Amniotic epithelial cell (primary cell): ENCODE measurements at regions not wholly inside any gene's neighbourhood (a gene's known extent, or its start where the extent isn't known, plus 50 kb on each side); places are given as distances from the start of the nearest gene placed in this dataset.
A peak's percentile ranks its signal among the peaks of the same experiment; 100 is the strongest.

Source experiments
- DNase-seq: peaks from one replicate; pipeline ENCODE4 v3.0.0-alpha.2; 2010; ENCODE audit warnings: low read depth

DNA sequence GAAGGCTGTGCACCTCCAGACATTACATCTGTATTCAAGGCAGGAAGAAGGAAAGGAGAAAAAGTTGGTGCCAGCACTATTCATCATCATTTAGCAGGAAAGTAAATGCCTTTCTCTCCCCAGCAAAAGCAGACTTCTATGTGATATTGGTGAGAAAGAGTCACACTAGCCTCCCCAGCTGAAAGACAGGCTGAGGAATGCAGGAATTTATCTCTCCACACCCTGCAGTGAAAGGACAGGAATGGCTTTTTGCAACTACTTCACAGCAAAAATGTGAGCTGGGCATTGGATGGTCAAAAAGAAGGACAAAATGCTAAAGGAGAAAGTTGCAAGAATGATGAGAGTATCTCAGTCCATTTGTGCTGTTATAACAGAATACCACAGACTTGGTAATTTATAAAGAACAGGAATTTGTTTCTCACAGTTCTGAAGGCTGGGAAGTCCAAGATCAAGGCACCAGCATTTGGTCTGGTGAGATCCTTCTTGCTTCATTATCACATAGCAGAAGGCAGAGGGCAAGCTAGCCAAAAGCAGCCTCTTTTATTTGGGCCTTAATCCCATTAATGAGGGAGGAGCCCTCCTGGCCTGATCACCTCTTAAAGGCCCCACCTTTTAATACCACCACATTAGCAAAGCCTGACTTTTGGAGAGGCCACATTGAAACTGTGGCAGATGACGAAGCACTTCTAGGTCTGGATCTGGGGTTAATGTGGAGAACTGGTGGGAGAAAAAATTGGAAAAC is 388.1 kb upstream of the SLC14A2 start:
- DNase-seq, result no peak

DNA sequence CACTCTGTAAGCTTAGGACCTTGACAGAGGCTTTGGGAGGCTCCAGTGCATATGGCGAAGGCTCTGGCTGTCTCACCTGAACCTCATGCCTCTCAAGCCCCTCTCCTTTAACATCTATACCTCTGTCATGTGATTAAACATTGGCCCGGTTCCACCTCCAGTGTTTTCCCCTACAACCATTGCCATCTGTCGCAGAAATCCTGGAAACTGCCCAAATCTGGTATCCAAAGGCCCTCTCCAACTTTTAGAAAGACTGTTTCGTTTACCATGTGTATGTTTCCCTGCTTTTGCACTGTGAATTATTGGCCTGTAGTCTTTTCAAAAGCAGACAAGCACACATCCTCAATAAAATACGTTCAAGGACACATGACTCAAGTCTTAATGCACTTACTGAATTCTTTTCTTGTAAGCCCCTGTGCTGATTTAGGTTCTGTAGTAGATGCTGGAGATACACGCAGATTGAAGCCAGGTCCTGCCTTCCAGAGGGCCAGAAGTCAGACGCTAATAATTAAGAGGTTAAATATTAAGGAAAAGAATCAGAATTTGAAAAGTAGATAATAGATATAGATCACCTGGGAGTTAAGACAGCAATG is 386.4 kb upstream of the SLC14A2 start:
- peak; percentile 19 for DNase-seq

DNA sequence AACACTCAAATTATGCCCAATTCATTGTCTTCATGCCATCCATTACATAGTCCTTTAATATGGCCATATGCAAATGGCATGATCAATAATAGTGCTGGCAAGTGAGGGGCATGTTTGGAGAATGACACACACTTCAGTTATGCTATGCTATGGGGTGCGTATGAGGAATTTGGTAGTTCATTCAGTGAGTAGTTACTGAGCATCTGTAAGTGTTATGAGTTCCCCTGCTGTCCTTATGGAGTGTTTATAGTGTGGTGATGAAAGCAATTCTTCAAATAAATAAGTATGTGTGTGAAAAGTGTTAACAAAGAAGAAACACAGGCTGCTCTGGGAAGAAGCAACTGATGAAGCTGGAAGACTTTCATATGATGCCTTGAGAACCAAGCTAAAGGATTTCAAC is 383.7 kb upstream of the SLC14A2 start:
- DNase-seq, result no peak

DNA sequence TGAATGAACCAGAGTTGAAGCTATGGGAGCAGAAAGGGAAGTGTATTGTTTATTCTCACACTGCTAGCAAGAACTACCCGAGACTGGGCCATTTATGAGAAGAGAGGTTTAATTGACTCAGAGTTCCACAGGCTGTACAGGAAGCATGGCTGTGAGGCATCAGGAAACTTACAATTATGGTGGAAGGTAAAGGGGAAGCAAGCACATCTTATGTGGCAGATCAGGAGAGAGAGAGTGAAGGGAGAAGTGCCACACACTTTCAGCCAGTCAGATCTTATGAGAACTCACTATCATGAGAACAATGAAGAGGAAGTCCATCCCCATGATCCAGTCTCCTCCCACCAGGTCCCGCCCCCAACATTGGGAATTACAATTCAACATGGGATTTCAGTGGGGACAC is 383.2 kb upstream of the SLC14A2 start:
- no peak for DNase-seq

DNA sequence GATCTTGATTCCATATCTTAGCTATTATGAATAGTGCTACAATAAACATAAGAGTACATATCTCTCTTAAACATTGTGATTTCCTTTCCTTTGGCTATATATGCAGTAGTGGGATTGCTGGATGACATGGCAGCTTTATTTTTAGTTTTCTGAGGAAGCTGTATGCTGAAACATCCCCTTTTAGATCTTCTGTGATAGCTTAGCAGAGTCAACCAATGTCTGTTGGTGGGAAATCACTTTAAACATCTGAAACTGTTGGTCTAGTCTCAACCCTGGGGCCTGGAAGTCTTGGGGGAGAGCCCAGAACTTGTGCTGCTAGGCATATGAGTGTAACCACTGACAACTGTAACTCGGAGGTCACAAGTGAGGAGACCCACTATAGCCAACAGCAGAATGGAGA is 378.6 kb upstream of the SLC14A2 start:
- no peak for DNase-seq

DNA sequence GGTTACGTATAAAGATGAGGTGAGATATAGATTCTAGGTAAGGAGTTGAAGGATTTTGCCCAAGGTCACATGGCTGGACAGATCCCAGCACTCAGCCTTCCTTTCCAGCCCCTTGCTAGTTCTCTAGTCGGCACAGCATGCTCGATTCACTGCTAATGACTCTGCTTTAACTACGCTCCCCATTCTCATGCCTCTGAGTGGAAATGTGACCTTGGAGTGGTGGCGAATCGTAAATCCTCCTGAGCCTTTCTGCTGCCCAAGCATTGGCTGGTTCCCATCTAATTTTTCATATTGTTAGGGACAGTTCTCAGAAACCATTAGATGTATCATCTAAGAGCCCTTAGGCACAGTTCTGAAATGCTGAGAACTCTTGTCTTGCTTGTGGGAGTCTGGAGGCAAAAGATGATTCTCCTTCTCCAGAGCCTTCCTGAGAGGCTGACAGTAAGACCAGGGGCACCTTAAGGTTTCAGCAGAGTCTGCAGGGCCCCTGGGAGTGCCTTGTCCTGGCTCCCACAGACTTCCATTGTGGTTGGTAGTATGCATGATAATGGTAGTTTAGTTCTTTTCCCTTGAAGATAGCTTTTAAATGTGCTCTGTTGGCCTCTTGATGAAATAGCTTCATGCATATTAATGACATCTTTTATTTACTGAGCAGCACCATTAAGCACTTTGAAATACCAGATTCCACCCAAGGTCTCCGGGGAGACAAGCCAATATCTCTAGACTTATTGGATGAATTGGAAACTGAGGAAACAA is 377.8 kb upstream of the SLC14A2 start:
- DNase-seq, result no peak

DNA sequence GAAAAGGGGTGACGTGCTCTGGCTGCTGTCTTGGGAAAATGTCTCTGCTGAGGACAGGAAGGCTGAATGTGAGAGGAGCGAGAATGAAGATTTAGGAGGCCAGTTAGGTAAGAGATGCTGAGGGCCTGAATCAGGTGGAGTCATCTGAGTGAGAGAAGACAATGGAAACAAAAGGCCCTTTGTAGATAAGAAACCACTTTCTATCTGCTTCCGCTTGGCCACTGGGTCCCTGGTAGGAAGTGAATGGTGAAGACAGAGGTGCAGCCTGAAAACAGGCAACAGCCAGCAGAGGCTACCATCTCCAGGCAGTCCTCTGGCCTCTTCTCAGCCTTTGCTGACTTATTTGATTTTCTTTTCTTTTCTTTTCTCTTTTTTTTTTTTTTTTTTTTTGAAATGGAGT is 374.0 kb upstream of the SLC14A2 start:
- no peak for DNase-seq

DNA sequence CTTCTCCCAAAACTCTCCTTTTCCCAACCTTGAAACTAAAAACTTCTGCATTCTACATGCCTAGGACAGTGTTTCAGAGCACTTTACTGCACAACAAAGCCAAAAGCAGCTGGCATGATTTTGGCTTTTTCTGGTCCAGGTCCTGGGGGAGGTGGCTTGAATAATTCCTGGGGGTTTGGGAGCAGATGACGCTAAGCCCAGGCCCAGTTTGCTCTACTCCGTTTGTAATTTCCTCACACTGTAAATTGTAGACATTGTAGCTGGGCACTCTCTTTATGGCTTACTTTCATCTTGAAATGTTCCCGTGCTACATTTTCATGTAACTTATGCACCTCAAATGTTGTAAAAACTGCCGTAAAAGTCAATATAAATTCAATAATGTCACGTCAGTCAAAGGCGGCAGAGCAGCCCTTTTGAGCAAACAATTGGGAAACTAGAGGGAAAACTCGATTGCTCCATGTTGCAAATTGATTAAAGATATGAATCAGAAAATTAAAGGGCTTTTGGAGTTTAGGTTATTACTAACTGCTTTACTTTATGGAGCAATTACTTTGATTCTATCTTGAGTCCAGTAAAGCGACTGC is 373.2 kb upstream of the SLC14A2 start:
- DNase-seq, result no peak

DNA sequence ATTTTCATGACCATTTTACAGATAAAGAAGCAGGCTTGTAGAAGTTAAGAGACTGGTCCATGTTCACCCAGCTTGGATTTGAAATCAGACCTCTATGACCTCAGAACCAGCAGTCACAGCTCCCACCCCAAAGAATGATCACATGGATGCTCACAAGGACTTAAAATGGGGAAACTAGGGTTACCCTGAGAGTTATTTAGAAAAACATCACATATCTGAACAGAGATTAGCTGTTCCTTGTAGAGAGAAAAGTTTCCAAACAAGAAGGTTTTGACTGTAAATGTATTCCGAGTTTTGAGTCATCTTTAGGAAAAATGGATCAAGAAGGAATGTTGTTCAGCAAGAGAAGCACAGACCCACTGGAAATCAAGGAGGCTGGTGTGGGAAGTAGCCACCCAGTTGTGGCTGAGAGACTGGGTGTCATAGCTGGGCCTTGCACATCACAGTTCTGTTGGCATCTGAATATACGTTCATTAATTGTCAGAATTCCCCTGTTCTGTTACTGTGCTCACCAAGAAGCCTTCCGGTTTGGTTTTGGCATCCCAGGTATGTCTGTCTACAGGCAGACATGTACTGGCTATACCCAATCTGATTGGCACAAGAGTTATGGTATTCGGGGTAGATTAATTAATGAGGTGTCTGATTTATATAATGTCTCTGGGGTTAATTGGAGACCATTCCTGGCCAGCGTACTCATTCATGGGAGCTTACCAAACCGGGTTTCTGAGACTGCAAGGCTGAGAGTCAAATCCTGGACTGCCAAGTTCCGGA is 371.8 kb upstream of the SLC14A2 start:
- DNase-seq, result peak; percentile 95

DNA sequence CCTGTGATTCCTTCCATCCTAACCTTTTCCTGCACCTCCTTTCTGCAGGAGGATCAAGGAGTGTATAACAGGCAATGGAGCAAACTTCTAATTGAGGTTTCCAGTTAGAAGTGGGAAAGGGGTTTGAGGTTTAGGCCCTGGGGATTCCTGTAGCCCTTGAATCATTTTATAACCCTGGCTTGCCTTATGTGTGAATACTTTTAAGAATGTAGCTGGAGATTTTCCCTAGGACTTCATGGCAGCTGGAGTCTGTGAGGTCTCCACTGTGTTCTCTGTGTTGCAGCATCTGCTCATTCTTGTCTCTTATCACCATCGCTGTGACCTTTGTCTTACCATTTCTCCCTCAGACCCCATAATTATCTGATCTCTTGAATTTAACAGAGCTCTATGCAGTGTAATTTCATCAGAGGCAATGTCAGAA is 370.2 kb upstream of the SLC14A2 start:
- peak; percentile 33 for DNase-seq

DNA sequence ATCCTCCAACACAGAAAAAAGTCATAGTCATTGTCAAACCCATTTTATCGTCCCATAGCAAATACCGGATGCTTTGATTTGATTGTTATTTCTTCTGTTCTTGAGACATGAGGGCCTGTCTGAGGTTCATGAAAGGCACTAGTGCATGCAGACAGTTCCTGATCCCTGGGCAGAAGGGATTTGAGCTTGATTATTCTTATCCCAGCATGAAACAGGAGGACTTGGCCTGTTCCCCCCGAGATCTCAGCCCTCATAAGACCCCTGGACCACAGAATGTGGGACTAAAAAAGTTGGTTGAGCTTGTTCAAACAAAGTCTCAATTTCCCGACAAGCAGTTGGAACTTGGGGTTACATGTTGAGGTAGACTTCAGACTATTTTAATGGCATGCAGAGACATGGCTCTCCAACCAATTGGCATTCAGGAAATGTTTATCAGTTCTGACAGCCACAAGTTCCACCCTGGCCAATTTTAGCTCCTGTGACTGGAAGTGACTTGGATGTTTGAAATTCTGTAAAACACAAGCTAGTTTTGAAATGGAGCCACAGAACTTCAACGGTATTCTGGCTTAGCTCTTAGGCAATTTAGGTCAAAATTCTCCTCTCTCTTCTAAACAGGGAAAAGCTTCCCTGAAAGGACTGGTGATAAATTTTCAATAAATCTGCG is 366.9 kb upstream of the SLC14A2 start:
- peak; percentile 80 for DNase-seq

DNA sequence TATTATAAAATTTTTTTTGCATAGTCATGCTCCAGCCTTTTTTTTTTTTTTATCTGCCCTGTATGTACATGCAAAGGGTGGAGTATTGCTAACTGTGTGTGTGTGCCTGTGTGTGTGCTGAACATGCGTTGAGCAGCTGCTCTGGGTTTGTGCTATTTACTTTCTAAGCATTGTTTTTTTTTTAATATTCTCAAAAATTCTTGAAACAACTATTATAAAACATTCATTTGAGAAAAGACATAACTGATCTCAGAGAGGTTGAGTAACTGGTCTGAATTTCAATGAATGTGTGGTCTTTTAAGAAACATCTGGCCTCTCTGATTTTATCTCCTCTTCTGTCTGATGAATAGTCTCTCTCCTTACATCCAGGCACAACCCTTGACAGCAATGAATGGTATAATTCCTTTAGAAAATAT is 366.0 kb upstream of the SLC14A2 start:
- peak; percentile 87 for DNase-seq

DNA sequence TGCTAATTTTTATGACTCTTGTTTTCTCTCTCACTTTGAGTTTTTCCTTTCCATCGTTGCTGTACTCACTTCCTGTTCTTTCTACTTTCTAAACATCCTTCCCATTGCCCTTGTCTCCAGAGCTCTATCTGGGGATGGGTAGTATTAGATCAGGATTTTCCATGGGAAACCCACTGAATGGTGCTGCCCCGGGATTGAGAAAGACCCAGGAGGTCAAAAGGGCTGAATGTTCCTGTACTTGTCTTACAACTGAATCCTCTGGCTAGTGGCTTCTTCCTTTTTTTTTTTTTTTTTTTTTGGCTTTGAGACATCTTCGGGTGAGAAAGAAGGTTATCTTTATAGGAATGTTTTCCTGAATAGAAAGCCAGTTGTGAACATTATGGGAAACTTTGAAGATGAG is 364.8 kb upstream of the SLC14A2 start:
- DNase-seq, result peak; percentile 67

DNA sequence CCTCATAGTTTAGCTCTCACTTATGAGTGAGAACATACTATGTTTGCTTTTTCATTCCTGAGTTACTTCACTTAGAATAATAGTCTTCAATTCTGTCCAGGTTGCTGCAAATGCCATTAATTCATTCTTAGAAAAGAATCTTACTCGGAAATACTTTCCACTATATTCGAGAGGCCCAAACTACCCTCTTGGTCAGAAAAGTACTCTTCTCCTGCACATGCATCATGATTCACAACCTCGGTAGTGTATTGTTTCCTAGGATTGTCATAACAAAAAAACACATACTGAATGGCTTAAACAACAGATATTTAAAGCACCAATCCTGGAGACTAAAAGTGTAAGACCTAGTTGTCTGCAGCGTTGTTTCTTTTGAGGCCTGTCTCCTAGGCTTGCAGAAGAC is 364.0 kb upstream of the SLC14A2 start:
- DNase-seq, result no peak

DNA sequence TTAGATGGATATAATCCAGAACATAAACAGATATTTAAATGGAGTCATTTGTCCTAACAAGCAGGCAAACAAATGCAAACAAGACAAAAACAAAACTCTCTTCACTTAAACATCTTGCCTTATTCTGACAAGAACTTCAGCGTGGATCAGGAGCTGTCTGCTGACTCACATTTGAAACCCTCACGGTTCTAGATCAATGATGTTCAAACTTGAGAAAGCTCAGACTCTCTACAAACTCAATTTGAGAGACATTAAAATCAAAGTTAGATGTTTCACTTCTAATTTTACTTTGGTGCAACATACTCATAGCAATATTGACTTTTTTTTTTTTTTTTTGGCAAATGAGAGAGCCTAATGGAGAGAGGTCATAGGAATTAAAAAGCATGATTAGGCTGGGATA is 362.8 kb upstream of the SLC14A2 start:
- DNase-seq, result no peak

DNA sequence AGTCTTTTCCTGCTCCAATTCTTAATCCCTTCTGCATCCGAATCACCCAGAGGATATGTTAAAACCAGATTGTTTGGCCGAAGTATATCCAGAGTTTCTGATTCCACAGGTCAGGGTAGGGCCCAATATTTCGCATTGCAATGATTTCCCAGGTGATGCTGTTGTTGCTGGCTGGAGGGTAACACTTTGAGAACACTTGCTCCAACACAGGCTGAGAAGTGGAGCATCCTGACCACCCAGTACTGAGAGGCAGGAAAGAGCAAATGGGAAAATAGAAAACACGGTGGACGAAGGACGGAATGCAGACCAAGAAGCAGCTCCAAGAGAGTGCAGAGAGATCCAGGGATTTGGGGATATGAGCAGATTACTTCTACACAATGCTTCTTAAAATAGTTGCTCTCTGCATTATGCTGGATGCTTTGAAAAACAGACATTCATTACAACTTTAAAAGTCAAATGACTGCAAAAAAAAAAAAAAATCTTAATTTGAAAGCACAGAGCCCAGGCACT is 362.2 kb upstream of the SLC14A2 start:
- no peak for DNase-seq

DNA sequence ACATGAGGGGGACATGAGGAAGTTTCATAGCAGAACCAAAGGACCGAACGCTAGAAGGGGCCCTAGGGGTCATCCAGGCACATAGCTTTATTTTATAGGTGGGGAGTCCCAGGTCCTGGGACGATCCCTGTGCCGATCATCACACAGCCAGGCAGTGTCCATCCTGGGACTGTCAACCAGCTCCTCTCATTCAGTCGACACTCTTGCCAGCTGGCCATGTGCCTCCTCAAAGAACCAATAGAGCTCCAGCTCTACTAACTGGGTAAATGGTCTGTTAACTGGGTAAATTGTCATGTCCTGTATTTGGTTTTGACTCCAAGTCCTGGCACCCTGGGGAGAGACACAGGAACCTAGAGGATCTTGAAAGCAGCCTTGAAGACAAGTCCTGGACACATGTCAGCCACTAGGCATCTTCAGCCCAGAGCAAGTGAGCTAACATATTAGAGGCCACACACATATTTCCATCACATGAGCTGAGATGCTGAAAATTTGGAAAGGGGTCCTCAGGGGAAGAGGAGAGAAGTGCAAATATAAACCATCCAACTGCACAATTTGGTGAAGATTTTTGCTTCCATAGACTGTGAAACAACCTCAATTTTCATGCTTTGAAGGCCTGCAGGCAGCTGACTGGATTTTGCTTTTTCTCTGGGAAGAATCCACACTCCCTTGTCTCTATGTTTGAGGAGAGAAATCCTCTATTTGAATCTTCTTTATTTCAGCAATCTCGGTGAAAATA is 361.1 kb upstream of the SLC14A2 start:
- no peak for DNase-seq

DNA sequence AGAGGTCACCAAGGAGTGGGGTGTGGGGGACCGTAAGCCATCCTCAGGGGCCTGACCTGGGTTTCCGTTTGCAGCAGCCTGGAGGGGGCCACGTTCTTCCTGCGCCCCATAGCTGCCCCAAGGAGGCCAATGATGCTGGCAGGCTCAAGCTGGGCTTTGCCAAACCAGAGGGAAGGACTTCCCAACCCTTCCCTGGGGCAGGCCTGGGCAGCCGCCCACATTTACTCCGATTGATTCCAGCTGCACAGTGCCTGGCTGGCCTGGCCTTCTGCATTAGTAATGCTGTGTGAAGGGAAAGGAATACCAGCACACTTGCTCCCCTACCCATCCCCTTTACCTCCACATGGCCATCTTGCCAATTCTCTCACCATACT is 360.6 kb upstream of the SLC14A2 start:
- DNase-seq, result no peak

DNA sequence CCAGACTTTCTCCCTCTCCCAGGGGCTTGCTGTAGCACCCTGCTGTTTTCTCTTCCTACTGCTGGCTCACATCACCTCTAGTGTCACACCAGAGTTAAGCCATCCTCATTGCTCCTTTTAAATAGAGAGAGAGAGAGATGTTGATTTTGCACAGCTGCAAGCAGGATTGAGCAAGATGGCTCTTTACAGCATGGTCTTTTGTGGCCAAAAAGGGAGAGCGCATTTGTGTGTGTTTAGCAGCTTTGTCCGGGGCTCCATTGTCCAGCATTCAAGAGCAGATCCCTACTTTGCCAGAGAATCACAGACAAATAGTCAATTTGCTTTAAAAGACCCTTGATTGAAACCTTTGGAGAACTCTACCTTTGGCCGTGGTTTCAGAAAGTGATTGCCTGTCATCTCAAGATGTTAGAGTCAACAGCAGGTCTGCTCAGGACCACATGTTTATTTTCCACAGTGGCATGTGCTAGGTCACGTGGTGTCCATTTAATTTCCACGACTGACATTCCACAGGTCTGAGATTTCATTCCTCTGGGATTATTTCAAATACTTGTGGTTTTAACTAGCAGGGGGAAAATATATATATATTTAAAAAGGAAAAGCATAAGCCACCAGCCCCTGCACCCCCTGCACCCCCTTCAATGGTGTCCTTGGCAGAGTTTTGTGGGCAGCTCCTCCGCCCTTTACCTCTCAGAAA is 359.9 kb upstream of the SLC14A2 start:
- peak; percentile 94 for DNase-seq

DNA sequence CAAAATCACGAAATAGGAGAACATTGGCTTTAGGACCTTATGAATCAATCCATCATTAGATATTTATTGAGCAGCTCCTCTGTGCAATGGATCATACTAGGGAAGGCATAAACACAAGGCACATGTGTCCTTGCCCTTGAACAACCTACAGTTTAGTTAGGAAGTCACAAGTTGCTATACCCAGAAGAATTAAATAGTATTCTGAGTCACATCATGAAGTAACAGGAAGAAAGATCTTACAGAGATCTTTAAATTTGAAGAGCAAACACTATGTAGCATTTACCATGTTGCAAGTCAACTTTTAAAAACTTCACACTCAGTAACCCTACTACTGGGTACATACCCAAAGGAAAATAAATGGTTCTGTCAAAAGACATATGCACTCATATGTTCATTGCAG is 355.2 kb upstream of the SLC14A2 start:
- no peak for DNase-seq
